IPS-15b (cell line): ENCODE measurements at regions not wholly inside any gene's neighbourhood (a gene's known extent, or its start where the extent isn't known, plus 50 kb on each side); places are given as distances from the start of the nearest gene placed in this dataset.

Experiments used
- H3K27me3 ChIP-seq: one replicate; pipeline ENCODE4 v1.6.1; 2013; ENCODE audit warnings: low read length; ENCODE audit not compliant: control insufficient read depth, insufficient read depth
- H3K36me3 ChIP-seq: one replicate; pipeline ENCODE4 v1.6.1; 2013; ENCODE audit warnings: low read length; ENCODE audit not compliant: control insufficient read depth, insufficient read depth
- H3K4me1 ChIP-seq: one replicate; pipeline ENCODE4 v1.6.1; 2013; ENCODE audit warnings: mild to moderate bottlenecking, low read length; ENCODE audit not compliant: control insufficient read depth, insufficient read depth
- H3K4me3 ChIP-seq: one replicate; pipeline ENCODE4 v1.5.1; 2013; ENCODE audit warnings: low read depth, low read length
- H3K9ac ChIP-seq: one replicate; pipeline ENCODE4 v1.6.1; 2013; ENCODE audit warnings: low read depth, mild to moderate bottlenecking, low read length
- H3K9me3 ChIP-seq: one replicate; pipeline ENCODE4 v1.6.1; 2013; ENCODE audit warnings: mild to moderate bottlenecking, low read length; ENCODE audit not compliant: control insufficient read depth, insufficient read depth

- Histone ChIP-seq H3K9ac (no peak overlapping the region), H3K36me3 (no peaks in the 10 kb centered on the region), H3K4me3 (no peak overlapping the region), H3K27me3 (peaks cover 19% of the 10 kb centered on the region), H3K9me3 (no peaks in the 10 kb centered on the region), H3K4me1 (peaks cover 3% of the 10 kb centered on the region)
These were observed 344.4 kb upstream of the SLC39A10 start for GRCh38 chr2:195312662-195313061.

GRCh38 chr2:195308163-195308562 lies 348.9 kb upstream of the SLC39A10 start:
- no peak overlapping the region for H3K9ac ChIP-seq
- no peaks in the 10 kb centered on the region for H3K36me3 ChIP-seq
- H3K4me3 ChIP-seq: no peak overlapping the region
- H3K4me1 ChIP-seq: peaks cover 11% of the 10 kb centered on the region
- H3K27me3 ChIP-seq: peaks cover 28% of the 10 kb centered on the region
- no peaks in the 10 kb centered on the region for H3K9me3 ChIP-seq

GRCh38 chr2:195307751-195308150 lies 349.3 kb upstream of the SLC39A10 start:
- Histone ChIP-seq H3K9me3 (no peaks in the 10 kb centered on the region), H3K36me3 (no peaks in the 10 kb centered on the region), H3K4me3 (no peak overlapping the region), H3K9ac (no peak overlapping the region), H3K27me3 (peaks cover 28% of the 10 kb centered on the region), H3K4me1 (peaks cover 11% of the 10 kb centered on the region)

GRCh38 chr2:195304310-195304709 lies 352.7 kb upstream of the SLC39A10 start:
- Histone ChIP-seq H3K4me3 (no peak overlapping the region), H3K36me3 (no peaks in the 10 kb centered on the region), H3K9ac (no peak overlapping the region), H3K9me3 (no peaks in the 10 kb centered on the region), H3K4me1 (peaks cover 11% of the 10 kb centered on the region), H3K27me3 (peaks cover 21% of the 10 kb centered on the region)

- Histone ChIP-seq H3K4me3 (no peak overlapping the region), H3K9ac (no peak overlapping the region), H3K36me3 (no peaks in the 10 kb centered on the region), H3K27me3 (no peaks in the 10 kb centered on the region), H3K4me1 (peaks cover 3% of the 10 kb centered on the region), H3K9me3 (no peaks in the 10 kb centered on the region)
These were observed 356.4 kb upstream of the SLC39A10 start for GRCh38 chr2:195300631-195301030.

DNA sequence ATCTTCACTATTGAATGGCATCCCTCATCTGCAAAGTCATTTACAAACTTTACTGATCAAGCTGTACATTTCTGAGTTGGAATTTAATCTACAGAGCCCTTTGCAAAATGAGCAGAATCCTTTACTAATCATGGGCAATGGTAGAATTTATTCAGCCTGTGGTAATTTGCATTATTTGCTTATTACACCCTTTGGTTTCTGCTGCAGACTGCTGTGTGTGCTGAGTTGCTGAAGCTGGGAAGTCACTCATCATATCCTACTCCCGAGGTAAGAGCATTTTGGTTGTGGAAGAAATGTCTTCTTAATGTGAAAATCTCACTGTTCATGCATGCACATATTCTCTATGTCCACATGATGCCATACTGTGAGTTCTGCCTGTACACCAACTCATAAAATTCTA lies 357.4 kb upstream of the SLC39A10 start:
- Histone ChIP-seq H3K9ac (no peak overlapping the region), H3K27me3 (no peaks in the 10 kb centered on the region), H3K4me3 (no peak overlapping the region), H3K36me3 (no peaks in the 10 kb centered on the region), H3K4me1 (no peaks in the 10 kb centered on the region), H3K9me3 (no peaks in the 10 kb centered on the region)

DNA sequence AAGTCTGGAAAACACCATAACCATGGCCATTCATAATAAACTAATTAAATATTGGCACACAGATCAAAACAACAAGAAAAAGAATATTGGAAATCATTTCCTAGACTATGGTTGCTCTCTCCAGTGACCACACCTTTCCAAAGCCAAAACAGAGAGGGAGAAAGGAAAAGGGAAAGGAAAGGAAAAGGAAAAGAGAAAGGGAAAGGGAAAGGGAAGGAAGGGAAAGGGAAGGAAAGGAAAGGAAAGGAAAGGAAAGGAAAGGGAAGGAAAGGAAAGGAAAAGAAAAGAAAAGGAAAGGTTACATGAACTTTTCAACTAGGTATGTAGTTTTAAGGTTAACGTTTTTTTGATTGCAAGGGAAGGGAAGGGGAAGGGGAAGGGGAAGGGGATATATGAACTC lies 360.5 kb upstream of the SLC39A10 start:
- H3K4me3 ChIP-seq: no peak overlapping the region
- H3K9ac ChIP-seq: no peak overlapping the region
- H3K36me3 ChIP-seq: no peaks in the 10 kb centered on the region
- H3K4me1 ChIP-seq: no peaks in the 10 kb centered on the region
- no peaks in the 10 kb centered on the region for H3K27me3 ChIP-seq
- H3K9me3 ChIP-seq: no peaks in the 10 kb centered on the region

GRCh38 chr2:195289081-195289480 lies 367.9 kb upstream of the SLC39A10 start:
- no peaks in the 10 kb centered on the region for H3K36me3 ChIP-seq
- H3K4me1 ChIP-seq: no peaks in the 10 kb centered on the region
- no peaks in the 10 kb centered on the region for H3K27me3 ChIP-seq
- no peak overlapping the region for H3K4me3 ChIP-seq
- H3K9me3 ChIP-seq: no peaks in the 10 kb centered on the region
- no peak overlapping the region for H3K9ac ChIP-seq

DNA sequence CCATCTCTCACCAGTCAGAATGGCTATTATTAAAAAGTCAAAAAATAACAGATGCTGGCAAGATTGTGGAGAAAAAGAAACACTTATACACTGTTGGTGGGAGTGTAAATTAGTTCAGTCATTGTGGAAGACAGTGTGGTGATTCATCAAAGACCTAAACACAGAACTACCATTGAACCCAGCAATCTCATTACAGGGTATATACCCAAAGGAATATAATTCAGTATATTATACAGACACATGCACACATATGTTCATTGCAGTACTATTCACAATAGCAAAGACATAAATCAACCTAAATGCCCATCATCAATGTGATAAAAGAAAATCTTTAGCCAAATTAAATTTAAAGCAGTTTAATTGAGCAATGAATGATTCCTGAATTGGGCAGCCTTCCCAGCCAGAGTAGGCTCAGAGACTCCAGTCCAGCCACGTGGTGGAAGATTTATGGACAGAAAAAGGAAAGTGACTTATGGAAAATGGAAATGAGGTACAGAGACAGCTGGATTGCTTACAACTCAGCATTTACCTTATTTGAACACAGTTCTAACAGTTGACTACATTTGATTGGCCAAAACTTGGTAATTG lies 377.1 kb upstream of the SLC39A10 start:
- H3K9ac ChIP-seq: no peak overlapping the region
- no peaks in the 10 kb centered on the region for H3K9me3 ChIP-seq
- H3K36me3 ChIP-seq: no peaks in the 10 kb centered on the region
- H3K27me3 ChIP-seq: no peaks in the 10 kb centered on the region
- H3K4me3 ChIP-seq: no peak overlapping the region
- H3K4me1 ChIP-seq: no peaks in the 10 kb centered on the region

- Histone ChIP-seq H3K4me1 (peaks cover 14% of the 10 kb centered on the region), H3K4me3 (no peak overlapping the region), H3K27me3 (no peaks in the 10 kb centered on the region), H3K9ac (no peak overlapping the region), H3K9me3 (peaks cover 8% of the 10 kb centered on the region), H3K36me3 (no peaks in the 10 kb centered on the region)
These were observed 386.5 kb upstream of the SLC39A10 start for GRCh38 chr2:195270466-195271039.

DNA sequence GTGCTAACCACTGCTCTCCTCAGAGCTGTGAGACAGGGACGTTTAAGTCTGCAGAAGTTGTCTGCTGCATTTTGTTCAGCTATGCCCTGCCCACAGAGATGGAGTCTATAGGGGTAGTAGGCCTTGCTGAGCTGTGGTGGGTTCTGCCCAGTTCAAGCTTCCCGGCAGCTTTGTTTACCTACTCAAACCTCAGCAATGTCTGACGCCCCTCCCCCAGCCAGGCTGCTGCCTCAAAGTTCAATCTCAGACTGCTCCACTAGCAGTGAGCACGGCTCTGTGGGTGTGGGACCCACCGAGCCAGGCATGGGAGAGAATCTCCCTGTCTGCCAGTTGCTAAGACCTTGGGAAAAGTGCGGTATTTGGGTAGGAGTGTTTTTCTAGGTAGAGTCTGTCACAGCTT lies 387.8 kb upstream of the SLC39A10 start:
- H3K4me1 ChIP-seq: peaks cover 14% of the 10 kb centered on the region
- H3K36me3 ChIP-seq: no peaks in the 10 kb centered on the region

GRCh38 chr2:195257979-195258378 lies 399.0 kb upstream of the SLC39A10 start:
- H3K27me3 ChIP-seq: no peaks in the 10 kb centered on the region
- H3K36me3 ChIP-seq: no peaks in the 10 kb centered on the region
- no peak overlapping the region for H3K4me3 ChIP-seq
- no peaks in the 10 kb centered on the region for H3K9me3 ChIP-seq
- H3K9ac ChIP-seq: no peak overlapping the region
- no peaks in the 10 kb centered on the region for H3K4me1 ChIP-seq

More for the DNA sequence above, 387.8 kb upstream of the SLC39A10 start:
- H3K27me3 ChIP-seq: no peaks in the 10 kb centered on the region
- H3K4me3 ChIP-seq: no peak overlapping the region
- peaks cover 8% of the 10 kb centered on the region for H3K9me3 ChIP-seq
- no peak overlapping the region for H3K9ac ChIP-seq
